ENCODE measurements at regions not wholly inside any gene's neighbourhood (a gene's known extent, or its start where the extent isn't known, plus 50 kb on each side); places are given as distances from the start of the nearest gene placed in this dataset.

- TF ChIP-seq SYNCRIP (IDR thresholded peaks at IDR 0.05; ENCODE audit: insufficient read depth, low read depth, low read length), result no peak
- no peak for TF ChIP-seq ZSCAN29 (CRISPR knock-in tag; conservative IDR thresholded peaks at IDR 0.05)
- no peak for TF ChIP-seq POLR2AphosphoS5 (IDR thresholded peaks at IDR 0.05; ENCODE audit: low read depth, low read length)
- TF ChIP-seq ZNF609 (CRISPR knock-in tag; IDR thresholded peaks at IDR 0.05; ENCODE audit: borderline replicate concordance), result no peak
- no peak for TF ChIP-seq NFRKB (IDR thresholded peaks at IDR 0.05)
- no peak for TF ChIP-seq CTCF (CRISPR knock-in tag; IDR thresholded peaks at IDR 0.05)
- TF ChIP-seq FOXA1 (IDR thresholded peaks at IDR 0.05), result no peak
- no peak for TF ChIP-seq FOXA1 (CRISPR knock-in tag; IDR thresholded peaks at IDR 0.05)
Measured at GRCh38 chr4:19924761-19925160, 326.9 kb upstream of the SLIT2 start.

All from HepG2 (cell line).